ENCODE measurements at regions not wholly inside any gene's neighbourhood (a gene's known extent, or its start where the extent isn't known, plus 50 kb on each side); places are given as distances from the start of the nearest gene placed in this dataset.
"Not testable (repeated sequence)": the region's sequence is repeated elsewhere in the genome, so short reads cannot be mapped to it uniquely, and the experiment has no call there.

DNA sequence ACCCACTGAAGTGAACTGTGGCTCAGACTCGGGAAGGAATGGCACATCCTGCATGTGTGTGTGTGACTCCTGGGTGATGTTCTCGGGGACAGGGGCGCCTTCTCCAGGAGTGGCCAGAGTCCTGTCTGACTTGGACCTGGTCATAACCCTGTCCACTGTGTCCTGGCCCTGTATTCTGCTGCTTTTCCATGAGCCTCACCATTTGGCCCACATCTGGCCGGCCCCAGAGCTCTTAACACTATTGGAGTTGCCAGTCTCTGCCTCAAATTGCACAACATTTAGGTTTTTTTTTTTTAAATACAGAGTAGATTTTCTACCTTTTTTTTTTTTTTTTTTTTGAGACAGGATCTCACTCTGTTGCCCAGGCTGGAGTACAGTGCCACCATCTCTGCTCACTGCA, 278.3 kb upstream of the TUT7 start:
- 97% methylated on average over 4 of the region's 4 CpGs for WGBS, 2 donors
- Histone ChIP-seq H3K4me1 (ENCODE audit: control insufficient read depth in 1 of 2, insufficient read depth in 2 of 2, low read length in 2 of 2) (no peaks in the 10 kb centered on the region), H3K4me3 (ENCODE audit: low read length in 2 of 2) (no peak overlapping the region), H3K27ac (ENCODE audit: low read depth in 1 of 2, low read length in 2 of 2) (no peak overlapping the region), H3K27me3 (ENCODE audit: control insufficient read depth in 1 of 2, insufficient read depth in 2 of 2, low read length in 1 of 2) (no peaks in the 10 kb centered on the region), H3K9me3 (ENCODE audit: control insufficient read depth, low read length) (no peaks in the 10 kb centered on the region), H3K36me3 (ENCODE audit: control insufficient read depth in 1 of 2, insufficient read depth in 2 of 2, low read length in 1 of 2) (no peaks in the 10 kb centered on the region)
- DNase-seq (no peak), ATAC-seq (ENCODE audit: low FRiP score) (peak; percentile 41)
- intact Hi-C loops (cut with DNase I) = loop anchor here in 1 of 2 donors (10.0 kb wide), 2 partner anchors 312 to 692 kb away; partner anchors contain the start of gene GAS1

DNA sequence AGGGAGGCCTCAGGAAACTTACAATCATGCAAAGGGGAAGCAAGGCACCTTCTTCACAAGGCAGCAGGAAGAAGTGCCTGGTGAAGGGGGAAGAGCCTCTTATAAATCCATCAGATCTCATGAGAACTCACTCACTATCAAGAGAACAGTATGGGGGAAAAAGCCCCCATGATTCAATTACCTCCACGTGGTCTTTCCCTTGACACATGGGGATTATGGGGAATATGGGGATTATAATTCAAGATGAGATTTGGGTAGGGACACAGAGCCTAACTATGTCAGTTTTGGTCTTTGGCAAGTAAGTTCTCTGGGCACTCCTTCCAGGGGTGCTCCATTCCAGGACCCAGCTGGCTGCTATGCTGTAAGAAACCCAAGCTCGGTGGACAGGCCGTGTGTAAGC, 275.3 kb upstream of the TUT7 start:
- intact Hi-C loops (cut with DNase I) = no loop called here
- WGBS, 2 donors = 81% methylated on average over 3 of the region's 3 CpGs
- no peak overlapping the region for H3K4me3 ChIP-seq (ENCODE audit: low read length in 2 of 2)

DNA sequence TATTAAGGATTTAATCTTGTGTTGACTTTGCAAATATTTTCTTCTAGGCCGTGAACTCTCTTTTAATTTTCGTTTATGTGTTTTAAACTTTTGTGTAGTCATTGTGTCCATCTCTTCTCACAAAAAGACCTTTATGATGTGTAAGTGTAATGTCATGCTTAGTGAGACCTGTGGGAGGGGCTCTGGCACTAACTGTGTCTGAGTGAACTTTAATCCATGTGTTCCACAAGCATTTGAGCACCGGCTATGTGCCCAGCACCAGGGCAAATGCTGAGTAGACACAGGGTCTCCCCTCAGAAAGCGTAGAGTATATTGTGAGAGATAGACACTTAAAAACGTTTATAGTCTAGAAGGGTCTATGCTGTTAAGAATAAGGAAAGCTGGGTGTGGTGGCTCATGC, 272.6 kb upstream of the TUT7 start:
- ATAC-seq (ENCODE audit: low FRiP score) (no peak), DNase-seq (no peak)
- H3K4me3 ChIP-seq (ENCODE audit: low read length in 2 of 2) = no peak overlapping the region
- no peaks in the 10 kb centered on the region for H3K9me3 ChIP-seq (ENCODE audit: control insufficient read depth, low read length)
- no peaks in the 10 kb centered on the region for H3K27me3 ChIP-seq (ENCODE audit: control insufficient read depth in 1 of 2, insufficient read depth in 2 of 2, low read length in 1 of 2)
- intact Hi-C loops (cut with DNase I) = no loop called here
- no peak overlapping the region for H3K27ac ChIP-seq (ENCODE audit: low read depth in 1 of 2, low read length in 2 of 2)
- H3K4me1 ChIP-seq (ENCODE audit: control insufficient read depth in 1 of 2, insufficient read depth in 2 of 2, low read length in 2 of 2) = no peaks in the 10 kb centered on the region
- no peaks in the 10 kb centered on the region for H3K36me3 ChIP-seq (ENCODE audit: control insufficient read depth in 1 of 2, insufficient read depth in 2 of 2, low read length in 1 of 2)
- WGBS, 2 donors = 86 to 88% methylated on average over 5 of the region's 5 CpGs

More for the DNA sequence above, 275.3 kb upstream of the TUT7 start:
- H3K9me3 ChIP-seq (ENCODE audit: control insufficient read depth, low read length) = no peaks in the 10 kb centered on the region
- no peaks in the 10 kb centered on the region for H3K4me1 ChIP-seq (ENCODE audit: control insufficient read depth in 1 of 2, insufficient read depth in 2 of 2, low read length in 2 of 2)
- H3K27ac ChIP-seq (ENCODE audit: low read depth in 1 of 2, low read length in 2 of 2) = no peak overlapping the region
- H3K27me3 ChIP-seq (ENCODE audit: control insufficient read depth in 1 of 2, insufficient read depth in 2 of 2, low read length in 1 of 2) = no peaks in the 10 kb centered on the region
- H3K36me3 ChIP-seq (ENCODE audit: control insufficient read depth in 1 of 2, insufficient read depth in 2 of 2, low read length in 1 of 2) = no peaks in the 10 kb centered on the region
- DNase-seq (no peak), ATAC-seq (ENCODE audit: low FRiP score) (no peak)

DNA sequence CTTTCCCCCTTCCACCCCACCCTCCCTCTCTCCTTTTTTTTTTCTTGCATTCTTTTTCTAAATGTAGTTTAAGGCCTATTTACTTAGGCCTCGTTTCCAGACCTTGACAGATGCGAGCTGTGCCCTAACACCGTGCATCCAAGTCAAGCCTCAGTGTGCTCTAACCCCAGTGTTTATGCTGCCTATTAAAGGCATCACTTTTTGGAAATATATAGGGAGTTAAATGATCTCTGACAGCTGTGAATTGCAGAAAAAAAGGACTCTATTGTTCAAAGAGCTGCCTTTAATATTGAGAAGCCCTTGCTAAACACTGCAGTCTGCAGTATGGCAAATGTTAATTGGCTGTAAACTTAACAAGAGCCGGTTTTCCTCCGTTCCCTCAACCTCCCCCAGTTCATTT, 270.4 kb upstream of the TUT7 start:
- ATAC-seq (ENCODE audit: low FRiP score) (no peak), DNase-seq (no peak)
- Histone ChIP-seq H3K9me3 (ENCODE audit: control insufficient read depth, low read length) (no peaks in the 10 kb centered on the region), H3K36me3 (ENCODE audit: control insufficient read depth in 1 of 2, insufficient read depth in 2 of 2, low read length in 1 of 2) (no peaks in the 10 kb centered on the region), H3K27me3 (ENCODE audit: control insufficient read depth in 1 of 2, insufficient read depth in 2 of 2, low read length in 1 of 2) (no peaks in the 10 kb centered on the region), H3K4me1 (ENCODE audit: control insufficient read depth in 1 of 2, insufficient read depth in 2 of 2, low read length in 2 of 2) (no peaks in the 10 kb centered on the region), H3K27ac (ENCODE audit: low read depth in 1 of 2, low read length in 2 of 2) (no peak overlapping the region), H3K4me3 (ENCODE audit: low read length in 2 of 2) (no peak overlapping the region)
- intact Hi-C loops (cut with DNase I) = no loop called here
- 18% methylated on average over 5 of the region's 5 CpGs for WGBS, 2 donors

DNA sequence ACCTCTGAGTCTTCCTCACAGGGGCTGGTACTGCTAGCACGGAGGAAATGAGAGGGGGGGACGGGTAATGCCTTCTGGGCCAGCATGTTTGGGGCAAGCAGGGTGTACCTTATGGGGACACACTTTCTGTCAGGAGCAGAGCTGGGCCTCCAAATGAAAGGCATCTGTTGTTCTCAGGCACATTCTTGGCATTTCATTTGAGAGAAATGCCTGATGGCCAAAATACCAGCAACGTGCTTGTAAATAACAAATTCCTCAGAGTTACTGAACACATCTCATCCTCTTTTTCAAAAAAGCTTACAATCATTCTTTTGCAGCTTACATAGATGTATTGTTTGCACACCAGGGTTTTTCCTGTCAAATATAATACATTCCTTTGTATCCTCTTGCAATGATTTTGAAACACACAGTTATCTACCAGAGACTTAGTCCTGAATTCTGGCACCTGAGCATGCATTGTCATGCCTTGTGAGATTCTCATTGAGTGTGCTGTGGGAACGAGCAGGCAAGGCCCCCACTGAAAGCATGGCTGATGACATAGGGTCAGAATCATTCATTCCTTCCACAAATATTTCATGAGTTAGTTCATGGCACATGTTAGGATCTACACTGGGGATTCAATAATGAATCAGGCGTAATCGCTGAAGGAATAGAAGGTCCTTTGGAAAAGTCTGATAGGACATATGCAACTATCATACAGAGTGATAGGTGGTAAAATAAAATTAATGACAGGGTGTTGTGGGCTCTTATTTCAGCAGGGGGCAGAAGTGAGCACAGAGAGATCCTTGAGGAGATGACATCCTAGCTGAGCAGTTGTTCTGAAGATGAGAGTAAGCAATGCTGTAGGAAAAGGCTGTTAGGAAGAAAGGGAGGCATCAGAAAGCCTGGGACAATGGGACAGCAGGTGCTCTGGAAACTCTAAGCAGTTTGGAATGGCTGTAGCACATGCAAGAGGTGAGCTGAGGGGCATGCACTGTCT, 260.9 kb upstream of the TUT7 start:
- 80 to 86% methylated on average over 6 of the region's 6 CpGs for WGBS, 2 donors

DNA sequence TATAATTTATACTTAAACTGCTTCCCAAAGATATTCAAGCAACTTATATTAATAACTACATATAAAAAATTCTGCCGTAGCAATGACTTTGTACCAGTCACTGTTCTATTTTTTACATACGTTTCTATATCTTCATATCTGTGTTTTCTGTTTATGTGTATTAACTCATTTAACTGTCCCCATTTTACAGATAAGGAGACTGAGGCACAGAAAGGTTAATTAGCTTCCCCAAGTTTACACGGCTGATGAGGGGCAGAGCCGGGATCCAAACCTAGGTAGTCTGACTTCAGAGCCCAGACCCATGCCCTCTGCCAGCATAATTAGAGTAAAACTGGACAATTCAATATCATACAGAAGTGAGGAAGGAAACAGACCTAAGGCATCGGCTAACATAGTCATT, 259.7 kb upstream of the TUT7 start:
- Histone ChIP-seq H3K9me3 (ENCODE audit: control insufficient read depth, low read length) (no peaks in the 10 kb centered on the region), H3K36me3 (ENCODE audit: control insufficient read depth in 1 of 2, insufficient read depth in 2 of 2, low read length in 1 of 2) (no peaks in the 10 kb centered on the region), H3K27ac (ENCODE audit: low read depth in 1 of 2, low read length in 2 of 2) (no peak overlapping the region), H3K4me3 (ENCODE audit: low read length in 2 of 2) (no peak overlapping the region), H3K4me1 (ENCODE audit: control insufficient read depth in 1 of 2, insufficient read depth in 2 of 2, low read length in 2 of 2) (peaks cover 0 to 2% of the 10 kb centered on the region in 2 donors), H3K27me3 (ENCODE audit: control insufficient read depth in 1 of 2, insufficient read depth in 2 of 2, low read length in 1 of 2) (no peaks in the 10 kb centered on the region)
- intact Hi-C loops (cut with DNase I) = no loop called here
- ATAC-seq (ENCODE audit: low FRiP score) (no peak), DNase-seq (no peak)
- WGBS, 2 donors = 91% methylated on average over 5 of the region's 5 CpGs

More for the DNA sequence above, 260.9 kb upstream of the TUT7 start:
- intact Hi-C loops (cut with DNase I) = no loop called here
- no peaks in the 10 kb centered on the region for H3K27me3 ChIP-seq (ENCODE audit: control insufficient read depth in 1 of 2, insufficient read depth in 2 of 2, low read length in 1 of 2)
- H3K4me3 ChIP-seq (ENCODE audit: low read length in 2 of 2) = no peak overlapping the region
- no peaks in the 10 kb centered on the region for H3K9me3 ChIP-seq (ENCODE audit: control insufficient read depth, low read length)
- DNase-seq = no peak
- H3K4me1 ChIP-seq (ENCODE audit: control insufficient read depth in 1 of 2, insufficient read depth in 2 of 2, low read length in 2 of 2) = peaks cover 0 to 2% of the 10 kb centered on the region in 2 donors
- no peak for ATAC-seq (ENCODE audit: low FRiP score)
- no peaks in the 10 kb centered on the region for H3K36me3 ChIP-seq (ENCODE audit: control insufficient read depth in 1 of 2, insufficient read depth in 2 of 2, low read length in 1 of 2)
- H3K27ac ChIP-seq (ENCODE audit: low read depth in 1 of 2, low read length in 2 of 2) = no peak overlapping the region

DNA sequence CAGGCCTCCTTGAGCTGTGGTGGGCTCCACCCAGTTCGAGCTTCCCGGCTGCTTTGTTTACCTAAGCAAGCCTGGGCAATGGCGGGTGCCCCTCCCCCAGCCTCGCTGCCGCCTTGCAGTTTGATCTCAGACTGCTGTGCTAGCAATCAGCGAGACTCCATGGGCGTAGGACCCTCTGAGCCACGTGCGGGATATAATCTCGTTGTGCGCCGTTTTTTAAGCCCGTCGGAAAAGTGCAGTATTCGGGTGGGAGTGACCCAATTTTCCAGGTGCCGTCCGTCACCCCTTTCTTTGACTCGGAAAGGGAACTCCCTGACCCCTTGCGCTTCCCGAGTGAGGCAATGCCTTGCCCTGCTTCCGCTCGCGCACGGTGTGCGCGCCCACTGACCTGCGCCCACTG, 257.3 kb upstream of the TUT7 start:
- H3K27ac ChIP-seq (ENCODE audit: low read depth in 1 of 2, low read length in 2 of 2); H3K27me3 ChIP-seq (ENCODE audit: control insufficient read depth in 1 of 2, insufficient read depth in 2 of 2, low read length in 1 of 2); H3K4me1 ChIP-seq (ENCODE audit: control insufficient read depth in 1 of 2, insufficient read depth in 2 of 2, low read length in 2 of 2); H3K36me3 ChIP-seq (ENCODE audit: control insufficient read depth in 1 of 2, insufficient read depth in 2 of 2, low read length in 1 of 2); DNase-seq; intact Hi-C loops (cut with DNase I); ATAC-seq (ENCODE audit: low FRiP score); H3K9me3 ChIP-seq (ENCODE audit: control insufficient read depth, low read length); H3K4me3 ChIP-seq (ENCODE audit: low read length in 2 of 2): not testable (repeated sequence)
- WGBS, 2 donors = 81 to 83% methylated on average over 22 to 23 of the region's 27 CpGs

DNA sequence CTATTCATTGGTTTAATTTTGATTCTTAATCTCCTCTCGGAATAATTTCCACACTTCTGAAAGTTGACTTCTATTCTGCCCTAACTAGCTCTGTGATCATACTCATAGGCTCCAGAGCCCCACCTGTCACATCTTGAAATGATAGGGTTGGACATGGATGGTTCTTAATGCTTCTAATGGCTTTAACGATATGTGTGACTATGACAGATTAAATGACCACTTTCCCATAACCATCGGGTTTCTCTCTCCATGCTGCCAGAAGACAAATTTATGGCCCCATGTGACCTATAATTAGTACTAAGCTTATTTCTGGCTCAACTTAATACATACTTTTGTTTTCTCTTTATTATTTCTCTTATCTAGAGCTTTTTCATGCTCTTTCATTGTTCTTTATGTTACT, 251.1 kb upstream of the TUT7 start:
- Histone ChIP-seq H3K27ac (ENCODE audit: low read depth in 1 of 2, low read length in 2 of 2) (no peak overlapping the region), H3K27me3 (ENCODE audit: control insufficient read depth in 1 of 2, insufficient read depth in 2 of 2, low read length in 1 of 2) (no peaks in the 10 kb centered on the region), H3K4me1 (ENCODE audit: control insufficient read depth in 1 of 2, insufficient read depth in 2 of 2, low read length in 2 of 2) (no peaks in the 10 kb centered on the region), H3K4me3 (ENCODE audit: low read length in 2 of 2) (no peak overlapping the region), H3K9me3 (ENCODE audit: control insufficient read depth, low read length) (no peaks in the 10 kb centered on the region), H3K36me3 (ENCODE audit: control insufficient read depth in 1 of 2, insufficient read depth in 2 of 2, low read length in 1 of 2) (no peaks in the 10 kb centered on the region)
- DNase-seq = no peak
- ATAC-seq (ENCODE audit: low FRiP score) = no peak
- intact Hi-C loops (cut with DNase I) = no loop called here
- 51 to 61% methylated on average over 3 of the region's 3 CpGs for WGBS, 2 donors

DNA sequence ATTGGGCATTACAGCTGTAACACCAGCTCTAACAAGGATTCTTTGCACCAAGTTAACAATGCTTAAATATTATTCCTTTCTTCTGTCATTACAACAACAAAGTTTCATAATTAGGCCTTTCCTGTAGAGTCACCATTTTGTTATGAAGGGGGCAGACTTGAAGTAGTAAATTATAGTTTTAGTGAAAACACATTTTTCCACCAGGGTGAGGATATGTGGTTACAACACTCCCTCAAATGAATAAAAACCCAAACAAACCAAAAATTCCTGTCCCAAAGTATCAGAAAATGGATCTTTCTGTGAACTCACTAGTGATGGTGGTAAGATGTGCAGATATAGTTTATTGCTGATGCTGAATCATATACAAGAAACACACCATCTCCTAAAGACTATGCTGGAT, 250.5 kb upstream of the TUT7 start:
- H3K27ac ChIP-seq (ENCODE audit: low read depth in 1 of 2, low read length in 2 of 2) = no peak overlapping the region
- DNase-seq = no peak
- no peaks in the 10 kb centered on the region for H3K27me3 ChIP-seq (ENCODE audit: control insufficient read depth in 1 of 2, insufficient read depth in 2 of 2, low read length in 1 of 2)
- intact Hi-C loops (cut with DNase I) = no loop called here
- H3K4me1 ChIP-seq (ENCODE audit: control insufficient read depth in 1 of 2, insufficient read depth in 2 of 2, low read length in 2 of 2) = no peaks in the 10 kb centered on the region
- ATAC-seq (ENCODE audit: low FRiP score) = no peak
- H3K4me3 ChIP-seq (ENCODE audit: low read length in 2 of 2) = no peak overlapping the region
- H3K36me3 ChIP-seq (ENCODE audit: control insufficient read depth in 1 of 2, insufficient read depth in 2 of 2, low read length in 1 of 2) = no peaks in the 10 kb centered on the region
- no peaks in the 10 kb centered on the region for H3K9me3 ChIP-seq (ENCODE audit: control insufficient read depth, low read length)
